ENCODE measurements at regions not wholly inside any gene's neighbourhood (a gene's known extent, or its start where the extent isn't known, plus 50 kb on each side); places are given as distances from the start of the nearest gene placed in this dataset.

DNA sequence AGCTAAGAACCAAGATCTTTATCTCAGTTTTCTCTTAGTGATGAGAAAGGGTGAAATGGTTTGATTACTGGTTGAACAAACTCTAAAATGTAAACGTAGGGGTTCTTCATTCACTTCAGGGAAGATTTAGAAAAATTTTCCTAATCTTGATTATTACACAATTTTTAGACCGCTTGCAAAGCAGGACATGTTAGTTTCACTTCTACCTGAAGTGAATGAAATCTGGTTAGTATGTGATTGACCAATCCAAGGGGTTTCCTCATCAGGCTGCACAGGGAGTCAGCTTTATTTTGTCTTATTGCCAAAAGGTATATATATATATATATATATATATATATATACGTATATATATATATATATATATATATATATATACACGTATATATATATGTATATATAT is 740.4 kb downstream of the TUSC7 start:
- TF ChIP-seq, protein P1, sequence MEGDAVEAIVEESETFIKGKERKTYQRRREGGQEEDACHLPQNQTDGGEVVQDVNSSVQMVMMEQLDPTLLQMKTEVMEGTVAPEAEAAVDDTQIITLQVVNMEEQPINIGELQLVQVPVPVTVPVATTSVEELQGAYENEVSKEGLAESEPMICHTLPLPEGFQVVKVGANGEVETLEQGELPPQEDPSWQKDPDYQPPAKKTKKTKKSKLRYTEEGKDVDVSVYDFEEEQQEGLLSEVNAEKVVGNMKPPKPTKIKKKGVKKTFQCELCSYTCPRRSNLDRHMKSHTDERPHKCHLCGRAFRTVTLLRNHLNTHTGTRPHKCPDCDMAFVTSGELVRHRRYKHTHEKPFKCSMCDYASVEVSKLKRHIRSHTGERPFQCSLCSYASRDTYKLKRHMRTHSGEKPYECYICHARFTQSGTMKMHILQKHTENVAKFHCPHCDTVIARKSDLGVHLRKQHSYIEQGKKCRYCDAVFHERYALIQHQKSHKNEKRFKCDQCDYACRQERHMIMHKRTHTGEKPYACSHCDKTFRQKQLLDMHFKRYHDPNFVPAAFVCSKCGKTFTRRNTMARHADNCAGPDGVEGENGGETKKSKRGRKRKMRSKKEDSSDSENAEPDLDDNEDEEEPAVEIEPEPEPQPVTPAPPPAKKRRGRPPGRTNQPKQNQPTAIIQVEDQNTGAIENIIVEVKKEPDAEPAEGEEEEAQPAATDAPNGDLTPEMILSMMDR (conservative IDR thresholded peaks at IDR 0.05; ENCODE audit: low read depth, low read length): no peak
- DNase-seq (ENCODE audit: low read depth): no peak
- H3K4me3 ChIP-seq (ENCODE audit: low read depth, low read length): no peak overlapping the region

DNA sequence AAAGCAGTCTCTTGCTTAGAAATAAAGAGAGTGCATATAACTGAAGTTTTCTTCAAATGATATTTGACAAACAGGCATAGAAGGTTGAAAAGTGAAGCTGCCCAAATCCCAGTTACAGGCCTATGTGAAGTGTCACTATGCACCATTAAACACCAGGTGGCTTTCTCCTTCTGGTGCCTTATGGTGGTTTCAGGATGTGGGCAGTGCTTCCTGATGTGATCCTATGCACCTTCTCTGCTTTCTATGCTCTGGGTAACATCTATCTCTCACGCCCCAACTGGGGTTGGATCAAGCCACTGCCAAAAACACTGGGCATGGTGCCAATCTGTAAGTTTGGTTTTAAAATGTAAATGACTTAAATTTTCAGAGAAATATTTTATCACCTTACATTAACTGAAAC is 744.7 kb downstream of the TUSC7 start:
- TF ChIP-seq, protein P1 (conservative IDR thresholded peaks at IDR 0.05; ENCODE audit: low read depth, low read length): peak; percentile 7
- H3K4me3 ChIP-seq (ENCODE audit: low read depth, low read length): no peak overlapping the region
- DNase-seq (ENCODE audit: low read depth): peak; percentile 2

DNA sequence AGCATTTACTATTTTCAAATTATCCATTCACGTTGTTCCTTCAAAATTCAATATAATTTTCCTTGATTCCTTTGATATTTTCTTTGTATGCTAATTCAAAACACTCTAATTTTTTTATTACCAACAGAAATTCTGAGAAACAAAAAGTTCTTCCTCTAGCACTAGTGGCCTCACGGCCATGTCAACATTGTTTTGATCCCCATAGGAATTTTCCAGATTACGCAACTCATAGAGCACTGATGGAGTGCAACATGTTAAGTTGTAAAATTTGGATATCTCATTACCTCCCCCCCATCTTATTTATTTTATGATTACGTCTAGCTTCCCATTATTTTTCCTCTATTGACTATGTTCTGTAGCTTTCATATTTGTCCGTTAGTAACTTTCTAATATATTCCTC is 745.3 kb downstream of the TUSC7 start:
- TF ChIP-seq, protein P1 (conservative IDR thresholded peaks at IDR 0.05; ENCODE audit: low read depth, low read length): no peak
- no peak for DNase-seq (ENCODE audit: low read depth)
- H3K4me3 ChIP-seq (ENCODE audit: low read depth, low read length): no peak overlapping the region

DNA sequence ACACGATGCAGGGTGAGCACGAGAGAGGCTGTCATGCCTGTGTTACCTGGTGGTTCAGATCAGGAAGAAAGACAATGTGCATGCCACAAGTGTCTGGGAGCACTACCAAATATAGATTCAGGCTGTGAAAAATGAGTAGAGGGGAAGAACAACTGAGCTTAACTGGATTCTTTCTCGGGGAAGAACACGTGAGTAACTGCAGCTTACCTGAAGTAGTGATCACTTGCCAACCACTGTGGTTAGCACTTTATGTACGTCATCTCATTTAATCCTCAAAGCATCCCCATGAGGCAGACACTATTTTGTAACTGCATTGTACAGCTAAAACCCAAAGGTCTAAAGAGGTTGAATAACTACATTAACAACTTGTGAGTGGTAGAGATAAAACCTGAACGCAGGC is 746.2 kb downstream of the TUSC7 start:
- no peak for DNase-seq (ENCODE audit: low read depth)
- TF ChIP-seq, protein P1 (conservative IDR thresholded peaks at IDR 0.05; ENCODE audit: low read depth, low read length): no peak
- H3K4me3 ChIP-seq (ENCODE audit: low read depth, low read length): no peak overlapping the region

DNA sequence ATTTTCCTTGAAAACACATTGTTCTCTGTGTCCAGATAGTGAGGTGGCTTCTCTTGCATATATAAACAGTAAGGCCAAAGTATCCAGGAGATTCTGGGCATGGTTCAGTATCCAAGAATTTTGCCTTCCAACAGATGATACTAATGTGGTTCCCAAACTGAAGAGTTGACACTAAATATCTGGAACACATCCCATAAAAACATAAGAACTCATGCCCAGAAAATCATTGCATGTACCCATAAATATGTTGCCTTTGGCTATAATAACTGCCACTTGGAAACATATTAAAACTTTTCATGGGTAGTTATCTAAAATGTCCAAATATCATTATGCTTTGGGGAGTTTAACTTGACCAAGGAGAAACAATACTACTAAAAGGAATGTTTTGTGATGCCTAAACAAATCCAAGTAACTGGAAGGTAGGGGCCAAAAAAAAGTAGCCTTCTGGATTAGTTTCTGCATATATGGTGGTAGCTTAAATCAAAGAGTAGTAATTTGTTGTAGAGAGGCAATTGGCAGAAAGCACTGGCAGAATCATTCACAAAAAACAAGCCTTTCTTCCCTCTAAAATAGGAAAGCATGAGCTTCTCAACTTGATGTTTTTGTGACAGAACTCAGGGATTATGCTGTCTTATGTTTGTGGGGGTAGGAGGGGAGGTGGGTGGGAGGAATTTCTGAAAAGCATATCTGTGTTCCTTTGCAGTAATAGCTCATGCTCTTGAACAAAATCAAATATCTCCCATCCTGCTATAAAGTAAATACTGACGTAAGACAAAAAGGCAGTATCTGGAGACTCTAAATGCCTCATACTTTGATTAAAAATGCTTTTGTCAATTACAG is 753.9 kb downstream of the TUSC7 start:
- TF ChIP-seq, protein P1 (conservative IDR thresholded peaks at IDR 0.05; ENCODE audit: low read depth, low read length): no peak
- H3K4me3 ChIP-seq (ENCODE audit: low read depth, low read length): no peak overlapping the region
- DNase-seq (ENCODE audit: low read depth): no peak

DNA sequence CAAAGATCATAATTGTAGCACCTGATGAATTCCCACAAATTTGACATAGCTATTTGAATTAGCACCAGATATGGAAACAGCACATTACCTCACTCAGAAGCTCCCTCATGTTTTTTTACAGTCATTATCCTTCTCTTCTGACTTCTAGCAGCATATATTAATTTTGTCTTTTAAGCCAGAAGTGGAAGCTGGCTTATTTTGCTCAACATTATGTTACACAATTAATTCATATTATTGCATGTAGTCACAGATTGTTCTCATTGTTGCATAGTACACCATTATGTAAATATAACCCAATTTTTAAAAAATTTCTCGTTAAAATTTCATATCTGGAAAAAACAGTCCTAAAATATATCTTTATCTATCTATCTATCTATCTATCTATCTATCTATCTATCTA is 762.3 kb downstream of the TUSC7 start:
- TF ChIP-seq, protein P1 (conservative IDR thresholded peaks at IDR 0.05; ENCODE audit: low read depth, low read length): no peak
- no peak for DNase-seq (ENCODE audit: low read depth)
- H3K4me3 ChIP-seq (ENCODE audit: low read depth, low read length): no peak overlapping the region

DNA sequence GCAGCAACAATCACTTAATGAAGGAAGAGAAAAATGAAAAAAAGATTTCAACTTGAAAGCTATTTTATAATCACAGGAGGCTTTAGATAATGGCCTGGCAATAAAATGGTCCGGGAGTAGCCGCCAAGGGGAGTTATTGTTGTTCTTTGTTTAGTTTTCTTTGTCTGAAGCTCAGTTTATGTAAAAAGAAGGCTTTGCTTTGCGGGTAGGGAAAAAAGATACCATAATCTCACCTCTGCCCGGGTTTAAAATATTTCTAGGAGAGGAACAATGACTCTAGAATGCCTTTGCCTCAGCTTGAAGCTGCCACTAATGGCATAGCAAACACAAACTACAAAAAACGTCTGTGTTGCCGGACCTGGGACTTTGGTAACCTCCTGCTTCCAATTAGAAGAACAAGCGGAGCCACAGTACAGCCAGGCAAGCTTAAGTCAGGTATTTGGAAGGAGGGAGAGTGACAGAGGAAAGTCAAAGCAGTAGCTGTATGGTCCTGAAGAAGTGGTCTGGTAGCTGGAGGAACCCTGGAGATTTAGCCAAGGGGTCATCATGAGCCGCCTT is 764.5 kb downstream of the TUSC7 start:
- no peak for DNase-seq (ENCODE audit: low read depth)

More for the DNA sequence above, 764.5 kb downstream of the TUSC7 start:
- H3K4me3 ChIP-seq (ENCODE audit: low read depth, low read length): no peak overlapping the region
- TF ChIP-seq, protein P1 (conservative IDR thresholded peaks at IDR 0.05; ENCODE audit: low read depth, low read length): no peak

Data from choroid plexus epithelial cell (primary cell).